Activated CD4-positive, alpha-beta T cell treated with anti-CD3 and anti-CD28 coated beads for 36 hours (primary cell): ENCODE measurements at regions not wholly inside any gene's neighbourhood (a gene's known extent, or its start where the extent isn't known, plus 50 kb on each side); places are given as distances from the start of the nearest gene placed in this dataset.
"Not testable (repeated sequence)": the region's sequence is repeated elsewhere in the genome, so short reads cannot be mapped to it uniquely, and the experiment has no call there.

Experiments used
- ATAC-seq: fragments of 200-7000 bp; cut with Tn5 transposase; one replicate; pipeline ENCODE4 v1.10.0; 2021; ENCODE audit warnings: mild to moderate bottlenecking, moderate library complexity
- CTCF ChIA-PET: fragments of 350-600 bp; sonication (Branson Sonifier 250); formaldehyde crosslinking; loops from one replicate; lab custom pipeline; 2021; ENCODE audit warnings: antibody characterized with exemption; lab: Charles Lee
- POLR2A ChIA-PET: fragments of 350-600 bp; sonication (Branson Sonifier 250); formaldehyde crosslinking; loops from one replicate; lab custom pipeline; 2021; ENCODE audit warnings: antibody characterized with exemption, inconsistent platforms; lab: Charles Lee
- DNase-seq: peaks from one replicate; pipeline ENCODE4 v3.0.0-alpha.2; 2020
- H3K27ac Mint-ChIP-seq: one replicate; pipeline ENCODE4 v1.8.0; 2021; ENCODE audit warnings: mixed read lengths
- H3K27me3 Mint-ChIP-seq: one replicate; pipeline ENCODE4 v1.8.0; 2021; ENCODE audit warnings: mixed read lengths
- H3K36me3 Mint-ChIP-seq: one replicate; pipeline ENCODE4 v1.8.0; 2021; ENCODE audit warnings: low read depth, mixed read lengths
- H3K4me1 Mint-ChIP-seq: one replicate; pipeline ENCODE4 v1.8.0; 2021; ENCODE audit warnings: mixed read lengths
- H3K4me3 Mint-ChIP-seq: one replicate; pipeline ENCODE4 v1.8.0; 2021; ENCODE audit warnings: mild to moderate bottlenecking, moderate library complexity, mixed read lengths
- H3K9me3 Mint-ChIP-seq: one replicate; pipeline ENCODE4 v1.8.0; 2021; ENCODE audit warnings: low read depth, mixed read lengths
- intact Hi-C, 2 experiments: fragments of 100-400 bp; cut with DNase I in 1 of 2; cut with micrococcal nuclease in 1 of 2; formaldehyde crosslinking; loops; one replicate each; pipeline versions ENCODE4 v1.14.2 to v1.15.1; 2022 to 2024; cut with DNase I, micrococcal nuclease

- H3K4me3 Mint-ChIP-seq = peak overlapping the region; percentile 1
- intact Hi-C loops, POLR2A ChIA-PET, CTCF ChIA-PET, ATAC-seq, H3K4me1 Mint-ChIP-seq, H3K27ac Mint-ChIP-seq, H3K36me3 Mint-ChIP-seq, H3K9me3 Mint-ChIP-seq, DNase-seq: not testable (repeated sequence)
- H3K27me3 Mint-ChIP-seq = peaks cover 14% of the 10 kb centered on the region
Measured at GRCh38 chr22:22117864-22118544, 126.6 kb upstream of the VPREB1 start.

- H3K27ac Mint-ChIP-seq, H3K36me3 Mint-ChIP-seq, intact Hi-C loops, POLR2A ChIA-PET, H3K4me1 Mint-ChIP-seq, ATAC-seq, CTCF ChIA-PET, H3K9me3 Mint-ChIP-seq, DNase-seq: not testable (repeated sequence)
- H3K4me3 Mint-ChIP-seq = peak overlapping the region; percentile 30
- H3K27me3 Mint-ChIP-seq = peaks cover 11% of the 10 kb centered on the region
Measured at GRCh38 chr22:22116997-22117770, 127.4 kb upstream of the VPREB1 start.

DNA sequence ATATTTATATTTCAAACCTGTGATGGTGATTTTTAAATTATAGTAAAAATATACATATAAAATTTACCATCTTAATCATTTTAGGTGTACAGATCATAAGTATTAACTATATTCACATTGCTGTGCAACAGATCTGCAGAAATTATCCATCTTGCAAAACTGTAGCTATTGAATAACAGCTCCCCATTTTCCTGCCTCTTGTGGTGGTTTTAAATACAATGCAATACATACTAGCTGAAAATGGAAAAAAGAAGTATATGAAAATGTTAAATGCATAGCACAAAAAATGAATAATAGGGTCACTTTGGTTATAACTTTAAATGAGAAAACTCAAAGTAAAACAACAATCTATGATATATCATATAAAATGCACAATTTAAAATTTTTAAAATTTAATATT, 130.9 kb upstream of the VPREB1 start:
- H3K27me3 Mint-ChIP-seq = peaks cover 5% of the 10 kb centered on the region
- H3K36me3 Mint-ChIP-seq = no peaks in the 10 kb centered on the region
- H3K4me1 Mint-ChIP-seq = peaks cover 15% of the 10 kb centered on the region
- H3K27ac Mint-ChIP-seq = no peak overlapping the region
- DNase-seq (no peak), ATAC-seq (no peak)
- ChIA-PET CTCF (interaction anchor here (0.6 kb wide), 1 partner anchor 319 kb away, joined by 3 read pairs; no protein-coding TSS in a partner anchor), POLR2A (no interaction called here)
- no peaks in the 10 kb centered on the region for H3K9me3 Mint-ChIP-seq
- H3K4me3 Mint-ChIP-seq = no peak overlapping the region
- intact Hi-C loops = no loop called here

GRCh38 chr22:22112533-22113294, 130.1 kb upstream of the TOP3B start:
- intact Hi-C loops = no loop called here
- Mint-ChIP-seq H3K4me3 (no peak overlapping the region), H3K9me3 (no peaks in the 10 kb centered on the region), H3K36me3 (no peaks in the 10 kb centered on the region), H3K27me3 (peaks cover 2% of the 10 kb centered on the region), H3K27ac (no peak overlapping the region), H3K4me1 (peaks cover 15% of the 10 kb centered on the region)
- no peak for ATAC-seq
- no peak for DNase-seq
- ChIA-PET POLR2A (no interaction called here), CTCF (interaction anchor here (1.2 kb wide), 1 partner anchor 89 kb away, joined by 3 read pairs; no protein-coding TSS in a partner anchor)

DNA sequence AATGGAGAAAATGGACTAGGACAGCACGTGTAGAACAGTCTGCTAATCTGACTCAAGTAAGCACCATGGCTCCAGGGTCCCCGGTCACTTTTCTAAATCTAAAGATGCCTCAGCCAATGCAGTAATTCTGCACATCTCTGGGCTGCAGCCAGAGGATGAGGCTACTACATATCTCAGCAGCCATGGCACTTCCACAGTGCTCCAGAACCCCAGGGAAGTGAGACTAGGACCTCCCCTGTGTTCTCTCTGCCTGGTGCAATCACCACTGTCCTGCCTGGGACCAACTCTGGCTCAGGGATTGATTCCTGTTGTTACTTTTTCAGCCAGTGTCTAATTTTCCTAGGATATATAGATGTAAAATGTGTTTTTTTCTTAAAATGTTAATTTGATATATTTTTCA, 129.4 kb upstream of the TOP3B start:
- peaks cover 15% of the 10 kb centered on the region for H3K4me1 Mint-ChIP-seq
- ChIA-PET CTCF (no interaction called here), POLR2A (interaction anchor here (0.6 to 0.7 kb wide), 2 partner anchors 21 to 140 kb away, joined by 4 to 5 read pairs; no protein-coding TSS in a partner anchor)
- no peak overlapping the region for H3K27ac Mint-ChIP-seq
- H3K4me3 Mint-ChIP-seq = no peak overlapping the region
- no peaks in the 10 kb centered on the region for H3K36me3 Mint-ChIP-seq
- intact Hi-C loops = no loop called here
- no peaks in the 10 kb centered on the region for H3K27me3 Mint-ChIP-seq
- ATAC-seq = no peak
- no peaks in the 10 kb centered on the region for H3K9me3 Mint-ChIP-seq
- DNase-seq = no peak

DNA sequence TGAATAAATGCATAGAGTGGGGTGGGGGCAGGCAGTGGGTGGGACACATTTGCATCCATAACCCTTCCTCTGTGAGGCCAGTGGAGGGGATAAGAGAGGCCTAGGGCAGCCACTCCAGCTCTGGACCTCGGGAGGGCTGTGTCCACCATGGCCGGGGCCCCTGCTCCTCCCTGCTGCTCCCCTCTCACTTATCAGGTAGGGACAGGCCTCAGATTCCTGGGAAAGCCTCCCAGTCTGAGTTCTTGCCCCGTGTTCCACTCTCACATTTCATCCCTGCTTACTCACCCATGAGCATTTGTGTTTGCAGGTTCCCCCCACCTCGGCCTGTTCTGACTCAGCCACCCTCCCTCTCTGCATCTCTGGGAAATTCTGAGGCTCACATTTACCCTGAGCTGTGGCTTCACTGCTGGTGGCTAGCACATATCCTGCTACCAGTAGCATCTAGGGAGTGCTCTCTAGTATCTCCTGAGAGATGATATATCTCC, 128.7 kb upstream of the TOP3B start:
- Mint-ChIP-seq H3K27ac (no peak overlapping the region), H3K9me3 (no peaks in the 10 kb centered on the region), H3K4me3 (no peak overlapping the region), H3K36me3 (no peaks in the 10 kb centered on the region), H3K4me1 (peaks cover 15% of the 10 kb centered on the region), H3K27me3 (no peaks in the 10 kb centered on the region)
- DNase-seq (peak; percentile 83), ATAC-seq (peak; percentile 95)
- intact Hi-C loops = no loop called here
- ChIA-PET CTCF (interaction anchor here (0.7 to 0.9 kb wide), 5 partner anchors 9 to 140 kb away, joined by 3 to 5 read pairs (median 3); no protein-coding TSS in a partner anchor), POLR2A (interaction anchor here (0.6 to 0.7 kb wide), 2 partner anchors 22 to 139 kb away, joined by 4 to 5 read pairs; no protein-coding TSS in a partner anchor)

- H3K4me3 Mint-ChIP-seq = no peak overlapping the region
- H3K27me3 Mint-ChIP-seq = no peaks in the 10 kb centered on the region
- peak; percentile 84 for ATAC-seq
- no peaks in the 10 kb centered on the region for H3K9me3 Mint-ChIP-seq
- intact Hi-C loops = no loop called here
- H3K4me1 Mint-ChIP-seq = peaks cover 15% of the 10 kb centered on the region
- no peak overlapping the region for H3K27ac Mint-ChIP-seq
- DNase-seq = peak; percentile 71
- ChIA-PET CTCF (interaction anchor here (0.6 to 1.2 kb wide), 8 partner anchors 10 to 140 kb away, joined by 3 to 5 read pairs (median 3); no protein-coding TSS in a partner anchor), POLR2A (no interaction called here)
- H3K36me3 Mint-ChIP-seq = no peaks in the 10 kb centered on the region
Measured at GRCh38 chr22:22110548-22111266, 128.1 kb upstream of the TOP3B start.

DNA sequence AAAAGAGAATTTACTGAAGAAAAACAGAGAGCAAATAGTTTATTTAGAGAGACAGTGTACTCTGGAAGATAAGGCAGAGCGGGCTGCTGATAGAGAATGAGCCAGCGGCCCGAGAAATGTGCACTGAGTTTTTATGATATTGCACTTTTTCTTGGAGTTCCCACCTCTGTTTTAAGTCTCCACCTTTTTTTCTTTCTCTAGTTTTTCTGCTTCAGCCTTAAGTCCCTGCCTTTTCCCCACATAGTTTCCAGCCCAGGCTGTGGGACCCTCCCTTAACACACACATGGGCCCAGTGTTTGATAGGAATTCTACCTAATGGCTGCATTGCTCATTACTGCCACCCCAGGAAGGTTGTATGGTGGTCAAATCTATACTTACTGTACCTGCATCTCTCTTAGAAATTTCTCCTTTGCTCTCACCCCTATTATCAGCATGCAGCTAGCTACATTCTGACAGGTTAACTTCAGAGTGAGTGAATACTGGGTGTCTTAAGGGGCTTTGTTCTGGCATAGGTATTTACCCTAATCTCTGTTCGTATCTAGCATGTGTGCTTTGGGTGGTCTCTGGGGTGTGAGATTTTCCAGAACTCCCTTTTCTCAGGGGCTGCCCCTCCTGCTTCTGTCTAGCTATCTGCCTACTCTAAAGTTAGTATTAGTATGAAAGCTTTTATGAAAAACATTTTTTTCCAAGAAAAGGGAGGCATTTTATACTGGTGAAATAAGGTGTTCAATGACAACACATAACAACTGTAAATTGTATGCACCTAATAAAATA, 127.3 kb upstream of the TOP3B start:
- peaks cover 15% of the 10 kb centered on the region for H3K4me1 Mint-ChIP-seq
- H3K27me3 Mint-ChIP-seq = peaks cover 4% of the 10 kb centered on the region
- ChIA-PET CTCF (interaction anchor here (0.6 to 1.2 kb wide), 3 partner anchors 10 to 49 kb away, joined by 3 read pairs; no protein-coding TSS in a partner anchor), POLR2A (no interaction called here)
- intact Hi-C loops = no loop called here
- ATAC-seq = no peak
- no peaks in the 10 kb centered on the region for H3K9me3 Mint-ChIP-seq
- no peaks in the 10 kb centered on the region for H3K36me3 Mint-ChIP-seq
- no peak overlapping the region for H3K4me3 Mint-ChIP-seq
- DNase-seq = no peak
- H3K27ac Mint-ChIP-seq = no peak overlapping the region

- CTCF ChIA-PET = interaction anchor here (0.7 to 1.1 kb wide), 2 partner anchors 12 to 25 kb away, joined by 3 read pairs; no protein-coding TSS in a partner anchor
- Mint-ChIP-seq H3K9me3 (no peaks in the 10 kb centered on the region), H3K4me1 (peaks cover 13% of the 10 kb centered on the region), H3K36me3 (no peaks in the 10 kb centered on the region), H3K4me3 (no peak overlapping the region), H3K27ac (no peak overlapping the region), H3K27me3 (peaks cover 4% of the 10 kb centered on the region)
- intact Hi-C loops = no loop called here
- POLR2A ChIA-PET = no interaction called here
- DNase-seq (no peak), ATAC-seq (no peak)
Measured at GRCh38 chr22:22106855-22107254, 124.3 kb upstream of the TOP3B start.

GRCh38 chr22:22105364-22105763, 122.8 kb upstream of the TOP3B start:
- H3K36me3 Mint-ChIP-seq = no peaks in the 10 kb centered on the region
- peaks cover 7% of the 10 kb centered on the region for H3K27me3 Mint-ChIP-seq
- H3K27ac Mint-ChIP-seq = no peak overlapping the region
- no peaks in the 10 kb centered on the region for H3K4me1 Mint-ChIP-seq
- POLR2A ChIA-PET = no interaction called here
- no peak overlapping the region for H3K4me3 Mint-ChIP-seq
- H3K9me3 Mint-ChIP-seq = no peaks in the 10 kb centered on the region
- DNase-seq (no peak), ATAC-seq (no peak)
- CTCF ChIA-PET = no interaction called here
- intact Hi-C loops = no loop called here
